ENCODE measurements at regions not wholly inside any gene's neighbourhood (a gene's known extent, or its start where the extent isn't known, plus 50 kb on each side); places are given as distances from the start of the nearest gene placed in this dataset.

GRCh38 chr5:87924436-87924835, 344.2 kb downstream of the TMEM161B start:
- no peak overlapping the region for H3K4me2 ChIP-seq (ENCODE audit: low read length)
- H3K9me2 ChIP-seq (ENCODE audit: insufficient read depth, low read length), result no peaks in the 10 kb centered on the region
- H3K36me3 ChIP-seq (ENCODE audit: insufficient read depth, low read length), result no peaks in the 10 kb centered on the region
- H3K9me3 ChIP-seq (ENCODE audit: low read length), result no peaks in the 10 kb centered on the region
- H3K4me3 ChIP-seq (ENCODE audit: low read depth, low read length, poor library complexity, severe bottlenecking), result no peak overlapping the region
- DNase-seq (ENCODE audit: low spot score), result no peak
- TF ChIP-seq CTCF (conservative IDR thresholded peaks at IDR 0.05; ENCODE audit: low read length) (no peak), EZH2phosphoT487 (IDR thresholded peaks at IDR 0.05; ENCODE audit: borderline replicate concordance, low read depth, low read length) (no peak)
- H3K79me2 ChIP-seq (ENCODE audit: insufficient read depth, low read depth, low read length), result no peaks in the 10 kb centered on the region
- H2AFZ ChIP-seq (ENCODE audit: low read length), result no peak overlapping the region
- H3K27ac ChIP-seq (ENCODE audit: low read depth, low read length, poor library complexity, severe bottlenecking), result no peak overlapping the region
- ChIA-PET CTCF (ENCODE audit: unreplicated experiment) (no interaction called here), POLR2A (no interaction called here)
- intact Hi-C loops (cut with micrococcal nuclease; ENCODE audit: unreplicated experiment), result no loop called here
- H4K20me1 ChIP-seq (ENCODE audit: insufficient read depth, low read length), result no peaks in the 10 kb centered on the region
- no peaks in the 10 kb centered on the region for H3K4me1 ChIP-seq (ENCODE audit: insufficient read depth, low read length, poor library complexity, severe bottlenecking)
- no TSS peak for BruUV-seq (replicated peaks)

- intact Hi-C loops (cut with micrococcal nuclease; ENCODE audit: unreplicated experiment), result no loop called here
- POLR2A ChIA-PET, result interaction anchor here (0.7 to 0.9 kb wide), 2 partner anchors 13 to 24 kb away, joined by 3 read pairs; no protein-coding TSS in a partner anchor
These were observed 352.3 kb downstream of the TMEM161B start for GRCh38 chr5:87916320-87916719.

More at GRCh38 chr5:87916320-87916719, 352.3 kb downstream of the TMEM161B start:
- CTCF ChIA-PET (ENCODE audit: unreplicated experiment), result no interaction called here
- Histone ChIP-seq H3K79me2 (ENCODE audit: insufficient read depth, low read depth, low read length) (no peaks in the 10 kb centered on the region), H3K4me3 (ENCODE audit: low read depth, low read length, poor library complexity, severe bottlenecking) (no peak overlapping the region), H3K27ac (ENCODE audit: low read depth, low read length, poor library complexity, severe bottlenecking) (no peak overlapping the region), H3K36me3 (ENCODE audit: insufficient read depth, low read length) (no peaks in the 10 kb centered on the region), H3K9me2 (ENCODE audit: insufficient read depth, low read length) (no peaks in the 10 kb centered on the region), H3K4me1 (ENCODE audit: insufficient read depth, low read length, poor library complexity, severe bottlenecking) (no peaks in the 10 kb centered on the region), H2AFZ (ENCODE audit: low read length) (no peak overlapping the region), H3K9me3 (ENCODE audit: low read length) (no peaks in the 10 kb centered on the region), H4K20me1 (ENCODE audit: insufficient read depth, low read length) (no peaks in the 10 kb centered on the region), H3K4me2 (ENCODE audit: low read length) (no peak overlapping the region)
- BruUV-seq (replicated peaks), result no TSS peak
- TF ChIP-seq EZH2phosphoT487 (IDR thresholded peaks at IDR 0.05; ENCODE audit: borderline replicate concordance, low read depth, low read length) (no peak), CTCF (conservative IDR thresholded peaks at IDR 0.05; ENCODE audit: low read length) (no peak)
- DNase-seq (ENCODE audit: low spot score), result no peak

All from OCI-LY7 (cell line).